Esophagus muscularis mucosa (tissue), 3 donors: ENCODE measurements at regions not wholly inside any gene's neighbourhood (a gene's known extent, or its start where the extent isn't known, plus 50 kb on each side); places are given as distances from the start of the nearest gene placed in this dataset.

ENCODE experiments used
- POLR2A ChIP-seq: fragments of 450-650 bp; IDR thresholded peaks from one replicate; pipeline ENCODE4 v1.6.1; 2017; ENCODE audit warnings: antibody characterized with exemption, moderate library complexity, mild to moderate bottlenecking, low read depth
- POLR2AphosphoS5 ChIP-seq, 2 donors: sonication (generic); formaldehyde crosslinking; IDR thresholded peaks; one replicate each; pipeline ENCODE4 v1.6.1; 2017; ENCODE audit warnings: antibody characterized with exemption in 2 of 2
- TF ChIP-seq, protein P1 (sequence below), 3 experiments: fragments of 200-600 bp in 2 of 3; fragments of 450-650 bp in 1 of 3; sonication (generic) in 2 of 3; IDR thresholded peaks; one replicate each; pipeline ENCODE4 v1.5.1; 2017 to 2019; ENCODE audit warnings: antibody characterized with exemption in 3 of 3, mild to moderate bottlenecking in 2 of 3, moderate library complexity in 1 of 3

DNA sequence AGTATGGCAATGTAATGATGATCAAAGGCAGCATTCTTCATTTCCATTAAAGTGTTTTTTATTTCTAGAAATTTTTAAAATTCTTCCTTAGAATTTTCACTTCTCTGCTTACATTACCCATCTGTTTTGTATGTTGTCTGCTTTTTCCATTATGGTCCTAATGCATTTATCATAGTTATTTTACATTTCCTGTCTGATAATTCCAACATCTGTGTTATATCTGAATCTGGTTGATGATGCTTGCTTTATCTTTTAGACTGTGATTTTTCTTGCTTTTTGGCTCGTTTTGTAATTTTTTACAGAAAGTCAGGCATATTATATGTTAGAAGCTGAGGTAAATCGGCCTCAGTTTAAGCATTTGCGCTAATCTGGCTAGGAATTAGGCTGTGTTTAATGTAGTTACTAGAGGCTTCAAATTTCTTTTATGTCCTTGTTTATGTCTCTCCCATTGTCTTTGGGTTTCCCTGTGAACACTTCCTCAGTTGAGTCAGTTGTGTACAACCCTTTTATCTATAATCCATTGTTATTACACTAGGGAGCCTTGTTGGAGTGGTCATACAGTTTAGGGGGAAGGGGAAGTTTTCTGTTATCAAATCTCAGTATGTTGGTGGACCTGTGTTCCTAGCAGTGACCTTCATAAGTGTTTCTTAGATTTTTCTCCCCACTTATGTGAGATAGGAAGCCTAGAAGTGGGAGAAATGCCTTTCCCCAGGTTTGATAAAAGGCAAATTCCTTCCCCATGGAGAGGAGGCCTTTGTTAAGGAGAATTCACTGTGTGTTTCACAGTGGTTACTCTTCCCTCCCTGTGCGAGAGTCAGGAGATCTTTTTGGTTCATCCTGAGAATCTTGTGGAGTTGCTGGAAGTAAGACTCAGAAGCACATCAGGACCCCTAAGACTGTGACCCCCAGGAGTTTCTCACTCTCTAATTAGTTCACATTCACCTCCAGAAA is 437.5 kb downstream of the INSC start:
- TF ChIP-seq, protein P1, sequence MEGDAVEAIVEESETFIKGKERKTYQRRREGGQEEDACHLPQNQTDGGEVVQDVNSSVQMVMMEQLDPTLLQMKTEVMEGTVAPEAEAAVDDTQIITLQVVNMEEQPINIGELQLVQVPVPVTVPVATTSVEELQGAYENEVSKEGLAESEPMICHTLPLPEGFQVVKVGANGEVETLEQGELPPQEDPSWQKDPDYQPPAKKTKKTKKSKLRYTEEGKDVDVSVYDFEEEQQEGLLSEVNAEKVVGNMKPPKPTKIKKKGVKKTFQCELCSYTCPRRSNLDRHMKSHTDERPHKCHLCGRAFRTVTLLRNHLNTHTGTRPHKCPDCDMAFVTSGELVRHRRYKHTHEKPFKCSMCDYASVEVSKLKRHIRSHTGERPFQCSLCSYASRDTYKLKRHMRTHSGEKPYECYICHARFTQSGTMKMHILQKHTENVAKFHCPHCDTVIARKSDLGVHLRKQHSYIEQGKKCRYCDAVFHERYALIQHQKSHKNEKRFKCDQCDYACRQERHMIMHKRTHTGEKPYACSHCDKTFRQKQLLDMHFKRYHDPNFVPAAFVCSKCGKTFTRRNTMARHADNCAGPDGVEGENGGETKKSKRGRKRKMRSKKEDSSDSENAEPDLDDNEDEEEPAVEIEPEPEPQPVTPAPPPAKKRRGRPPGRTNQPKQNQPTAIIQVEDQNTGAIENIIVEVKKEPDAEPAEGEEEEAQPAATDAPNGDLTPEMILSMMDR (IDR thresholded peaks at IDR 0.05), result no peak
- TF ChIP-seq POLR2AphosphoS5 (IDR thresholded peaks at IDR 0.05) (no peak), POLR2A (no peak)
